Sigmoid colon (tissue), 6 donors: ENCODE measurements at regions not wholly inside any gene's neighbourhood (a gene's known extent, or its start where the extent isn't known, plus 50 kb on each side); places are given as distances from the start of the nearest gene placed in this dataset.

Source experiments
- DNase-seq: peaks from one replicate; pipeline ENCODE4 v3.0.0-alpha.2; 2019
- H3K27ac ChIP-seq, 4 donors: fragments of 200-600 bp; sonication (generic); one replicate each; pipeline ENCODE4 v1.5.1; 2016 to 2019; ENCODE audit warnings: mild to moderate bottlenecking in 1 of 4
- H3K27me3 ChIP-seq, 3 donors: fragments of 200-600 bp; sonication (generic); one replicate each; pipeline ENCODE4 v1.5.1; 2019; ENCODE audit warnings: mild to moderate bottlenecking in 1 of 3
- H3K36me3 ChIP-seq, 4 donors: fragments of 200-600 bp; sonication (generic); one replicate each; pipeline ENCODE4 v1.5.1; 2016 to 2019
- H3K4me1 ChIP-seq, 4 donors: fragments of 200-600 bp; sonication (generic); one replicate each; pipeline ENCODE4 v1.5.1; 2017 to 2019
- H3K4me3 ChIP-seq, 4 donors: fragments of 200-600 bp; sonication (generic); one replicate each; pipeline ENCODE4 v1.5.1; 2017 to 2019; ENCODE audit warnings: mild to moderate bottlenecking in 2 of 4, moderate library complexity in 1 of 4
- H3K9me3 ChIP-seq, 4 donors: fragments of 200-600 bp in 3 of 4; sonication (generic) in 3 of 4; one replicate each; pipeline versions ENCODE4 v1.5.1 to v1.6.1; 2013 to 2019
- EP300 ChIP-seq, 4 donors: sonication (generic); formaldehyde crosslinking; IDR thresholded peaks; one replicate each; pipeline ENCODE4 v1.6.1; 2017; ENCODE audit warnings: antibody characterized with exemption in 4 of 4
- POLR2A ChIP-seq, 2 donors: fragments of 450-650 bp; IDR thresholded peaks; one replicate each; pipeline ENCODE4 v1.6.1; 2016; ENCODE audit warnings: antibody characterized with exemption in 2 of 2, mild to moderate bottlenecking in 2 of 2, moderate library complexity in 2 of 2
- POLR2AphosphoS5 ChIP-seq, 4 donors: sonication (generic); formaldehyde crosslinking; IDR thresholded peaks; one replicate each; pipeline ENCODE4 v1.6.1; 2017; ENCODE audit warnings: antibody characterized with exemption in 4 of 4
- WGBS, 2 donors: extraction: QIAGEN DNeasy Blood & Tissue Kit; methylation state at CpG; one replicate each; pipeline ENCODE4 v1.1.7; 2013; 5-methylcytosine and 5-hydroxymethylcytosine counted together
- intact Hi-C: fragments of 100-400 bp; cut with DNase I; formaldehyde crosslinking; loops from one replicate; pipeline ENCODE4 v1.15.1; 2023
- TF ChIP-seq, protein P1 (sequence below), 4 experiments: fragments of 450-650 bp in 3 of 4; fragments of 200-600 bp in 1 of 4; IDR thresholded peaks; one replicate each; pipeline ENCODE4 v1.5.1; 2016 to 2019; ENCODE audit warnings: antibody characterized with exemption in 4 of 4, mild to moderate bottlenecking in 3 of 4, moderate library complexity in 2 of 4
- donor health status: healthy with polysubstance abuse.
- donor health status: healthy.

DNA sequence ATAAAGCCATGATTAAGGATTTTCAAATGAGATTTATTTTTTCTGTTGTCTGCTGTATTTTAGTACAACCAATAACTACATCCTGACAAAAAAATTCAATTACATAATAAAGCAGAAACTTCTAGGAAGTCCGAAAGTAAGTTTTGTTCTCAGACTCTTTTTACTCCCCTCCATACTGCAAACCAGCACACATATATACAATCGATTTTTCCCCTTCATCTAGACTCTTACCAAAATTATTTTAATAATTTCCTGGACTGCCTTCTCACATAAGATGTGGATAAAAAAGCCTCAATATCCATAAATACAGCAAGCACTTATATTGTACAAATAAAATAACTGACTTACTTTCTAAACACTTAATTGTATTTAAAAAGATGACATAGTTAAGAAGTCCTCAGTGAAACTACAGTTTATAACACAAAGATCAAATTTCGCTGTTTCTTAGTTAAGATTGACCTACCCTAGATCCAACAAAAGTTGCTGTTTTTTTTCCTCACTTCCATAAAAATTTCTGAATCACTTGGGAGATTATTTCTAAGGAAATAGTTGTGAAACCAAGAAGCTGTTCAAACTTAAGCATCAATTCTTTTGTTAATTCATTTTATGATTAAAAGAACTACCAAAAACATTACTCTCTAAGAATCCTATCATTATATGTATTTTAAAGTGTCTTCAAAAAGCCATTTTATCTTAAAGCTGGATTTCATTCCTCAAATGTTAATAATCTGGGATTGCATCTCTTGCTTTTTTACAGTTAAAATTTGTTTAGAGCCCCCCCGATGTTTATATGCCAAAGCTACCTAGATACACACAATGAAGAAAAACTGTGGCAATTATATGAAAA is 74.7 kb upstream of the IFNE start:
- H3K27ac ChIP-seq, result no peak overlapping the region
- TF ChIP-seq POLR2AphosphoS5 (IDR thresholded peaks at IDR 0.05), result no peak
- no peak for TF ChIP-seq EP300 (IDR thresholded peaks at IDR 0.05)
- no peak for TF ChIP-seq POLR2A (IDR thresholded peaks at IDR 0.05)
- TF ChIP-seq, protein P1, sequence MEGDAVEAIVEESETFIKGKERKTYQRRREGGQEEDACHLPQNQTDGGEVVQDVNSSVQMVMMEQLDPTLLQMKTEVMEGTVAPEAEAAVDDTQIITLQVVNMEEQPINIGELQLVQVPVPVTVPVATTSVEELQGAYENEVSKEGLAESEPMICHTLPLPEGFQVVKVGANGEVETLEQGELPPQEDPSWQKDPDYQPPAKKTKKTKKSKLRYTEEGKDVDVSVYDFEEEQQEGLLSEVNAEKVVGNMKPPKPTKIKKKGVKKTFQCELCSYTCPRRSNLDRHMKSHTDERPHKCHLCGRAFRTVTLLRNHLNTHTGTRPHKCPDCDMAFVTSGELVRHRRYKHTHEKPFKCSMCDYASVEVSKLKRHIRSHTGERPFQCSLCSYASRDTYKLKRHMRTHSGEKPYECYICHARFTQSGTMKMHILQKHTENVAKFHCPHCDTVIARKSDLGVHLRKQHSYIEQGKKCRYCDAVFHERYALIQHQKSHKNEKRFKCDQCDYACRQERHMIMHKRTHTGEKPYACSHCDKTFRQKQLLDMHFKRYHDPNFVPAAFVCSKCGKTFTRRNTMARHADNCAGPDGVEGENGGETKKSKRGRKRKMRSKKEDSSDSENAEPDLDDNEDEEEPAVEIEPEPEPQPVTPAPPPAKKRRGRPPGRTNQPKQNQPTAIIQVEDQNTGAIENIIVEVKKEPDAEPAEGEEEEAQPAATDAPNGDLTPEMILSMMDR (IDR thresholded peaks at IDR 0.05), result no peak
- no peak for DNase-seq
- H3K36me3 ChIP-seq, result no peaks in the 10 kb centered on the region
- H3K27me3 ChIP-seq, result peaks cover 15 to 61% (median 44%) of the 10 kb centered on the region in 3 donors
- H3K4me1 ChIP-seq, result peaks cover 0 to 17% (median 14%) of the 10 kb centered on the region in 4 donors
- intact Hi-C loops, result no loop called here
- H3K4me3 ChIP-seq, result no peak overlapping the region
- 70 to 83% methylated on average over 4 of the region's 4 CpGs for WGBS, 2 donors
- no peaks in the 10 kb centered on the region for H3K9me3 ChIP-seq

DNA sequence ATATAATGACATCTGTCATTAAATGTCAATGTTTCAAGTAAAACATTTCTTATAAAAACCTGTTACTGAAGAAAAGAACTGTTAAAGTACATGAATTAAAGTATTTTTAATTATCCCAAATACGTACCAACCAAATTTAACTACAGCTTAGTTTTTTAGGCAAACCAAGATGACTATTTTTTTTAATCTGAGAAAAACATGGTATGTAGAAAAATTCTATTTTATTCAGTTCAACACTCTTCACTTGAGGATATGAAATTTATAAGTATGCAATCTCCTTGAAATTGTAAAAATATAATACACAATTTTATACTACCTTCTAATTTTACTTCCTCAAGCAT is 75.3 kb upstream of the IFNE start:
- no peak for DNase-seq
- intact Hi-C loops, result no loop called here
- Histone ChIP-seq H3K27ac (no peak overlapping the region), H3K36me3 (no peaks in the 10 kb centered on the region), H3K9me3 (no peaks in the 10 kb centered on the region), H3K27me3 (peaks cover 15 to 61% (median 44%) of the 10 kb centered on the region in 3 donors), H3K4me1 (peaks cover 0 to 17% (median 14%) of the 10 kb centered on the region in 4 donors), H3K4me3 (no peak overlapping the region)
- no peak for TF ChIP-seq POLR2A (IDR thresholded peaks at IDR 0.05)
- TF ChIP-seq, protein P1 (IDR thresholded peaks at IDR 0.05), result no peak
- no peak for TF ChIP-seq EP300 (IDR thresholded peaks at IDR 0.05)
- TF ChIP-seq POLR2AphosphoS5 (IDR thresholded peaks at IDR 0.05), result no peak
- WGBS, 2 donors, result 83 to 87% methylated on average over 1 of the region's 1 CpG

DNA sequence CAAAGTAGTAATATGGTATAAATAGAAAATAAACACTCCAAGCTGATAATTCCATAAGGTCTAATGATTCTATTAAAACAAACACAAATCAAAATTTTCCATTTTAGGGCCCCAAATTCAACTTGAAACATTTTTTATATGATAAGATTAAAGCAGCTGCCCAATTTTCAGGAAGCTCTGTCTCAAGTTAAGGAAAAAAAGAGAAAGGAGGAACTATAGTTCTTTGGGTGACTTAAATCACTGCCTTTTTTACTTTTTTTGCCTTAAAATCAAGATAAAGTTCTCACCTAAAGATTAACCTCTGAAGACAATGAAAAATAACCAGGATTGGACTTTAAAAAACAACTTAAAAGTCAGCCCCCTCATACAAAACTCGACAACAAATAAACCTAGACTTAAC is 76.0 kb upstream of the IFNE start:
- WGBS, 2 donors, result 32 to 47% methylated on average over 1 of the region's 1 CpG
- H3K4me1 ChIP-seq, result peaks cover 0 to 17% (median 14%) of the 10 kb centered on the region in 4 donors
- no peak overlapping the region for H3K4me3 ChIP-seq
- H3K9me3 ChIP-seq, result no peaks in the 10 kb centered on the region
- TF ChIP-seq POLR2A (IDR thresholded peaks at IDR 0.05), result no peak
- TF ChIP-seq POLR2AphosphoS5 (IDR thresholded peaks at IDR 0.05), result no peak
- TF ChIP-seq EP300 (IDR thresholded peaks at IDR 0.05), result no peak
- TF ChIP-seq, protein P1 (IDR thresholded peaks at IDR 0.05), result no peak
- no peaks in the 10 kb centered on the region for H3K36me3 ChIP-seq
- no peak overlapping the region for H3K27ac ChIP-seq
- intact Hi-C loops, result no loop called here
- H3K27me3 ChIP-seq, result peaks cover 15 to 61% (median 44%) of the 10 kb centered on the region in 3 donors
- no peak for DNase-seq

DNA sequence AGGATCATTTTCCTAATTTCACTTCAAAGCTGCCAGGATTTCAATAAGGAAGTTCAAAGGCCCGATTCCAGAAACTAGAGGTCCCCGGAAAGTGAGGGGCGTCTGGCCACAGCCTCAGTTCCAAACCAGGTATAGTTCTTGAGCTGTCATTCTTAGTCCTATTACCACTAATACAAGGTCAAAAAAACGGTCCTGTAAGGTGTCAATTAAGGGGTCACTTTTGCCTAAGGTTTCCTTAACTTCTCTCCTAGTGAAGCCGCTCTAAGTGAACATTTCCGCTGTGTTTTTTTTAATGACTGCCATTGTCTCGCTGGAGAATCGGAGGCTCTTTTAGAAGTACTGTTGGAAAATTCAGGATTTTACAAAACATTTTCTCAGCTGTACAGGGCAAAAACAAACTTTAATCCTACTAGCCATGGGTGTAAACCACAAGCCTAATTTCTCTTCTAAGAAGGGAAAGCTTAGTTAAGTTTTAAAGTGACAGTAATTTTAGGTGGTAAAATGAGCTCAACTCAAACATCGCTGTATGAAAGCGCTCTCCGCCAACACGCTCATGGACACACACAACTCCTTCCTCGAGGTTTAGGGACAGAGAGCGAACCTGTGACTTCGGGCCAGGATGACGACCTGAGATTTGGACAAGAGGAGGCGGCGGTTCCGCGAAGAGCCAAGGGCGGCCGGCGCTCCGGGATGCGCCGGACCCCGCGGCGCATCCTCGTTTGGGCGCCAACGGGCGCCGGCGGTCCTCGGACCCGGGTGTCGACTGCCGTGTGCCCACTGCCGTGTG is 76.7 kb upstream of the IFNE start:
- no peak for DNase-seq
- H3K9me3 ChIP-seq, result no peaks in the 10 kb centered on the region
- WGBS, 2 donors, result 3 to 5% methylated on average over 40 of the region's 40 CpGs
- H3K27ac ChIP-seq, result no peak overlapping the region
- H3K4me1 ChIP-seq, result peaks cover 0 to 17% (median 14%) of the 10 kb centered on the region in 4 donors
- H3K4me3 ChIP-seq, result peak overlapping the region; percentile 28 to 62 (median 46)
- peaks cover 15 to 61% (median 44%) of the 10 kb centered on the region in 3 donors for H3K27me3 ChIP-seq
- TF ChIP-seq, protein P1 (IDR thresholded peaks at IDR 0.05), result no peak
- TF ChIP-seq POLR2AphosphoS5 (IDR thresholded peaks at IDR 0.05) (no peak), POLR2A (IDR thresholded peaks at IDR 0.05) (no peak), EP300 (IDR thresholded peaks at IDR 0.05) (no peak)
- intact Hi-C loops, result no loop called here
- no peaks in the 10 kb centered on the region for H3K36me3 ChIP-seq
